HG02759 (cell line): ENCODE measurements at regions not wholly inside any gene's neighbourhood (a gene's known extent, or its start where the extent isn't known, plus 50 kb on each side); places are given as distances from the start of the nearest gene placed in this dataset.
"Not testable (repeated sequence)": the region's sequence is repeated elsewhere in the genome, so short reads cannot be mapped to it uniquely, and the experiment has no call there.

Experiments used
- ATAC-seq: cut with Tn5 transposase; IDR thresholded peaks from one replicate; pipeline ENCODE4 v1.9.1; 2021; ENCODE audit warnings: mild to moderate bottlenecking, moderate library complexity; ENCODE audit not compliant: unreplicated experiment

DNA sequence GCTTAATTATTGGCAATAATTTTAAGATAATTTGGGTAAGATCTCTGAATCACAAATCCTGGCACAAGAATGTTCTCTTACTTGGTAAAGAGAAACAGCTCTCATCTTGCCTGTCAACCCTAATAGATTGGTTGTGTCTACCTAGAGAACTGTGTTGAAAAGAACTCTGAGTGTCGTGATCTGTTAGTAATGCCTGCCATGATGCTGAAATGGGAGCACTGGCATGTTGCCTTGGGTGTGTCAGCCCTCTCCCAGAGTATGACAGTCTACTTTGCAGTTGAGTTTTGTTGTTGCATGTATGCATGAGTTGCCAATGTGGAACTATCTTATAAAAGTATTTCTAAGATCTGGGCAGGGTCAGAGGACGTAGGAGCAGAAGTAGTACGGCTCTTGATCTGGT is 221.4 kb downstream of the MAF start:
- no peak for ATAC-seq

DNA sequence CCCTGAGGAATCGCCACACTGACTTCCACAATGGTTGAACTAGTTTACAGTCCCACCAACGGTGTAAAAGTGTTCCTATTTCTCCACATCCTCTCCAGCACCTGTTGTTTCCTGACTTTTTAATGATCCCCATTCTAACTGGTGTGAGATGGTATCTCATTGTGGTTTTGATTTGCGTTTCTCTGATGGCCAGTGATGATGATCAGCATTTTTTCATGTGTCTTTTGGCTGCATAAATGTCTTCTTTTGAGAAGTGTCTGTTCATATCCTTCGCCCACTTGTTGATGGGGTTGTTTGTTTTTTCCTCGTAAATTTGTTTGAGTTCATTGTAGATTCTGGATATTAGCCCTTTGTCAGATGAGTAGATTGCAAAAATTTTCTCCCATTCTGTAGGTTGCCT is 223.5 kb downstream of the MAF start:
- not testable (repeated sequence) for ATAC-seq

DNA sequence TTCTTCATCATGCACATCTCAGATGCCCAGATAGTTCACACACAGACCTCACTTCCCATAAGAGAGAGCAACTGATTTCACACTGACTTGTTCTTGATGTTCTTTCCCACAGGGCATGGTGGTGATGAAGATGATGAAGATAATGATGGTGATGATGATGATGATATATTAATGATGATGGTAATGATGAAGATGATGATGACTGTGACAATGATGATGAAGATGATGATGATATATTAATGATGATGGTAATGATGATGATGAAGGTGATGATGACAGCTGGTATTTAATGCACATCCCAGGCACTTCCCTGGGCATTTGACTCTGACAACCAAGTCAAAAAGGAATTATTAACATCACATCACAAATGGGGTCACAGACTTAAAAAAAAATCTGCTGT is 225.2 kb downstream of the MAF start:
- no peak for ATAC-seq

DNA sequence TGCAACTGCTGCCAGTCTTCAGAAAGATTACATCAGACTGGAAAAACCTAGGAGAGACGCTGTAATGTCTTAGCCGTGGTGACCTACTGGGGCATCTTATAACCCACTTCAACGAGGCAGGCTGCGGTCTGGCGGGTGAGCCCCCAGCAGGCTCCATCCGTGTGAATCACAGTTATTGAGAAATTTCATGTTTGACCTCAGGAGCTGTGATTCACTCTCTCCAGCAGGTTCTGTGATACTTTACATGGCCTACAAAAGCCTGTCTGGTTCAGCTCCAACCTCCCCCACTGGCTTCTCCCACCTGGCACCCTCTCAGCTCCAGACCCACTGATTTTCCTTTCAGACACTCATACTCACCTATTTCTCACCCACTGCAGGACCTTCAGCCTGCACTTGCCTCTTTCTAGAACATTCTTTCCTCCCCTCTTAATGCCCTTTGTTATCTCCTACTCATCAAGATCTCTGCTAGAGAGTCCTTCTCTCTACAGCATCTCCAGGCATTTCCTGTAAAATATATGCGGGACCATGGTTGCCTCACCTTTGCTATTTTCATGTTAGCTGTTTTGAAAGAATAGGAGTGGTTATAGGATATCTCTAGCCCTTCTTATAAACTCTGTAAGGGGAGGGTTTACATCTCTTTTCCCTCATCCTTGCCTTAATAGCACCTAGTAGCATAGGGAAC is 227.9 kb downstream of the MAF start:
- no peak for ATAC-seq

DNA sequence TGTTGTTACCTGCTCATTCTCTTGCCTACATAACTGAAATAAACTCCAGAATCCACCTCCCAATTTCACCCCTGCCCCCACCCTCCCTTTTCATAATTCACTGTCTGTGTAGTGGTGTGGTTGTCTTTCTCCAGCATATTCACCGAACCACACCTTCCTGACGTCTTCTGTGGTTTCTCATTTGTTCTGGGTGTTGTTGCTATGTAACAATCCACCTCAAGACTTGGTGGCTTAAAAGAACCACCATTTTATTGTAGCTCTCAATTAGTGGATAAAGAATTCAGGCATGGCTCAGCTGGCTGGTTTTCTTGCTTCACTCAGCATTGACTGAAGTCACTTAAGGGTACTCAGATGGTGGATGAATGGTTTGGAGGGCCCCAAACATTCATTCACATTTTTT is 229.8 kb downstream of the MAF start:
- ATAC-seq = no peak

DNA sequence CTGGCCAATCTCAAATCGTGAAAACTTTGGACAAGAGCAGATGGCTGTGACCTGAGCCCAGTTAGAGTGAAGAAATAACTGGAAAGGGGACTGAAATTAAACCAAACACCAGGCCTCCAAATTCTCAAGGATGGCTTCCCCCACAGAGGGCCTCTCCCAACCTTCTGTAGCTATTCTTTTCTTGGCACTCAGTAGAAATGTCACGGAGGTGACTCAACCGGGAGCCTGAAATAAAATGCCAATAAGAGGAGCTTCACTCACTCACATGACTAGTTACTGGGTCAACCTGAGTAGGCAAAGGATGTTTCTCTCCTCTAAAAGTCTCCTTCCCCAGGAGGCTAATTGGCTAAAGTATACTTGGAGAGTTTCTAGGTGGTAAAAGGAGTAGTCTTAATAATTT is 230.7 kb downstream of the MAF start:
- ATAC-seq = no peak

DNA sequence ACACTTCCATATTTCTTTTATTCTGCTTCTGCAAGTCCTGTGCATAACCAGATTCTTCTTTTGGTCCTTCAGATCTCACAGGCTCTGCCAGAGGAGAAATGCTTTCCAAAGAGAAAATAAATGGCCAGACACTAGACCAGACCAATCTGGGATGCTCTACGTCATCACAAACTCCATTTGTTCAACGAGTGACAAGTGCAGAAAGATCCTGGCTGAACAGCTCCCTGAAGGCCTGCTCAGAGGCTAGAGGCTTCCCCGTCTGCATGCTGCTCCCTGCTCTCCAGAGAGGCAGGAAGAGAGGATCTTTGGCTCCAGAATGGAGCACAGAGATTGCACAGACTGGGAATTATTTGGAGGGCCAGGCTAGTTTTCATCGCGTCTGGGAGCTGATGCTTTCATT is 232.7 kb downstream of the MAF start:
- ATAC-seq = no peak

DNA sequence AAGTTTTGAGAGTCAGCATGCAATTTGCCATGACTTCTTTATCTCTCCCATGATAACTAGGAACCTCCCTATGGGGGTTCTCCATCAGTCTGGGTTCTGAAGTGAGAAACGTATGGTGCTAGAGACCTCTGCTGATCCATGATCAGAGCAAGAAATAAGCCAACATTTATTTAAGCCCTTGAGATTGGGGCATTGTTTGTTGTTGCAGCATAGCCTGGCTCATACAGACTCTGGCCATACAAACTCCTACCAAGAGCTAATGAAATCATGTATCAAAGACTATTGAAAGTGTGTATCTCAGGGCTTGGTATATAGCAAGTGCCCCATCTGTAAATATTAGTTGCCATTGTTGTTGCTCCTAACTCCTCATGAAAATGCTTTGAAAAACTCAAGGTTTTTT is 233.9 kb downstream of the MAF start:
- ATAC-seq = no peak

DNA sequence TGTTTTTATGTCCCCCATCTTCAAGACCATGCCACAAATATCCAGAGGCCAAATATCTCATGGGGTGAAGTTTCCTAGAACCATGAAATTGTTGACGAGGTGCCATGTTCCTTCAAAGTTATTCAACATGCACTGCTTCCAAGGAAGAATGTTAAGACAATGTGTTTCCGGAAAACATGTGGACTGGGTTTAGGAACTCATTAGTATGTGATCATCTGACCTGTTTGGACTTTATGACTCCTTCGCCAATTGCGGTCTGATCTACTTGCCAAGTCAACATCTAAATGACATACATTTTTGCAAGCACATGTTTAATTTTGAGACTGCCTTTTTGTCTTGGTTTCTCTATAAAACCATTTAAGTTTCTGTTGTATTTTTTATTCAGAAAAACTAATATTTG is 234.8 kb downstream of the MAF start:
- ATAC-seq = no peak

DNA sequence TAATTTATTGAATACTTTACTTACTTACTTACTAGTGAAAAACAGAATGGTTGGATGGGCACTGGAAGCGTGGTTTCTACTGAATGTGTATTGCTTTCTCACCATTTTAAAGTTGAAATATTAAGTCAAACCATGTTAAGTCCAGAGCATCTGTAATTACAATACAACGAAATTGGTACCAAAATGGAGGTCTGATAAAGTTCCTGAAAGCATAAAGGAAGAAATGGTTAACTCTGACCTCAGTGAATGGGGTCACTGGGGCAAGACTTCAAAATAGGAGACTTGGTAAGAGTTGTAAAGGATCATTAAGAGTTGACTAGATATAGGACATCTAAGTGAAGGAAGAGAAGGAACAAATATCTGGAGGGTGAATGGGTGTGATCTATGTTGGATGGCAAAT is 237.1 kb downstream of the MAF start:
- no peak for ATAC-seq

DNA sequence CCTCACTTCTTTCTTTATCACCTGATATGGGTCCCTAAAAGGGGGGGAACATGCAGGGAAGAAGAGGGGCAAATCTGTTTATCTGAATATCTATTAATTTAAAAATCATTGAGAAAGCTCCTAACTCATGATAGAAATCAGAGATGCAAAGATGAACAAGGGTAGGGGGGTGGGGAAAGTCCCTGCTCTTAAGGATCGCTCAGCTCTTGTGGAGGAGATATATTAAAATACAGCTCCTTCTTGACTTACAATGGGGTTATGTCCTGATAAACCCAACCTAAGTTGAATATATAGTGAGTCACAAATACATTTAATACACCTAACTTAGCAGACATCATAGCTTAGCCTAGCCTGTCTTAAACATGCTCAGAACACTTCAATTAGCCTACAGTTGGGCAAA is 237.5 kb downstream of the MAF start:
- ATAC-seq = no peak

DNA sequence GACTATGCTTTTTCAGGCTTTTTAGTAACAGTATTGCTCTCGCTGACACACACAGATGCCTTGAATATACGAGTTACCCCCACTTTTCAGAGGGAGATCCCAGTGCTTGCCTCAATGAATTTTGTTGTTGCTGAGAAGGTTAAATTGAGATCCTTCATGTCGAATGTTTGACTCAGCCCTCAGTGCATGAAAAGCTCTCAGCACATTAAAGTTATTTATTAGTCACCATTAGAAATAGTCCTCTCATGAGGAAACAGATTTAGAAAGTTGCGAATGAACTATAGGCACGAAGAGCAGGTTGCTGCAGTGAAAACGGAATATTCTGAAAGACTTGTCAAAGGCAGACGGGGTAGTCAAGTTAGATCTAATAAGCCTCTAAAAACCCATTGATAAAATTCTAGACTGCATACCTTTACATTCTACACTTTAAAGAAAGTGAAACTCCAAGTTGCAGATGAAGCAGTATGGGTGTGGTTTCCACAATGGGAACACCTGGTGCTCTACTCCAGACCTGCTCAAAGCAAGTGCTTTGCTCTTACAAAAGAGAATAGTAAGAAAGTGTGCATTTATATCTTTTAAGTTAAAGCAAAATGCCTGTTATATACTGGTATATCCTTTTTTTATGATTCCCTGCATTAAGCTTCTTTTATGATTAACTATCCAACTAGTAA is 238.1 kb downstream of the MAF start:
- ATAC-seq = no peak

DNA sequence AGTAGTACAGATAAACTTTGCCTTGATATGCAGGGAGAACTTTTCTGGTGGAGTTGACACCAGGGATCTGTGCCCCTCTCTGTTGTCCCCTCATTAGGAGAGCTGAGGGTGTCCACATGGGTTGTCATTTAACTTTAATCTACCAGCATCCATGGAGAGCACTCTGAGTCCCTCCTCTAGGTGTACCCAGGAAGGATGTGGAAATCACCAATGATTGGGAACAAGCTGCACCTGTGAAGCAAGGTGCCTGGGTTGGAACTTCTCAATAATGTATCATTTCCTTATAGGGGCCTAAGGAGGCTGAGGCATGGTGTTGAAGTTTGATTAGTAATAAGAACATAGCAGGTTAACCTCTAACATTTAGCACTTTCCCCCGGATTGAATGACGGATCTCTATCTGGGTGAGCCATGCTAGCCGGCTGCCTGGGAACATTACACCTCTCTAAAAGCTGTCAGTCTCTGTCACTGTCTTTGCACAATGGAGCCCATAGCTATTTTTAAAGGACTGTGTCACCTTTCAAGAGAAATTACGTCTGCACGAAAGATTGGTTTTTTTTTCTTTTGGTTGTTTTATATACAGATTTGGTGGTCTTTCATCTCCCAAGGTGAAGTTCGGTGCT is 239.3 kb downstream of the MAF start:
- no peak for ATAC-seq

DNA sequence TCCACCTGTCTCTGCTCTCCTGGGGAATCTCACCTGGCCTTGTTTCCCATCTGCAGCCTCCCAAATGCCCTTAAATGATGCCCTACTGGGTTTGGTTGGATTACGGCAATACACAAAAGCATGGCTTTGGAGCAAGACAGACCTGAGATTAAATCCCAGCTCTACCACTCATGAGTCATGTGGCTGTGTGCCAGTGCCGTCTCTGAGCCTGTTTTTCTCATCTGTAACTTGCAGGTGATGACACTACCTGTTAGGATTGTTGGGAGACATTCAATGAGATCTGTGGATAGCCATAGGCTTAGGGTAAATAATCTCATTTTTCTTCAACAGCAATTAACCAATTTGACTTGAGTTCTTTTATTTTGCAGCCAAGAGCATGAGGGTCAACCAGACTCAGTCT is 240.3 kb downstream of the MAF start:
- no peak for ATAC-seq

DNA sequence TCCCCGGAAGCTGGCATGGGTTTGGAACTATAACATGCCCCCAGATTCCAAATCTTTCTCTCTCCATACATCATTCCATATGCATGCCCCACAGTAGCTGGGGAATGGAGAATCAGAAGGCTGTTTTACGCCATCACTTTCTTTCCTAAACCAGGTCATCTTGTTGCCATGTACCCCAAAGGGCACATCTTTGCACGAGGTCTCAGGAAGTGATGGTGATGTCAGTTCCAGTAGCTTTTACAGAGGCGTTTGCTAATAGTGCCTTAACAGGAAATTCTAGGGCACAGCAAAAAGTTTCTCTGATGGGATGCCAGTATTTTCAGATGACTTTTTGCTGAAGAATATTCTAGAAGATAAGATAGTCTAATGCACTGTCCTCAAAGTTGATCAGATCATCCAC is 241.5 kb downstream of the MAF start:
- ATAC-seq = no peak

DNA sequence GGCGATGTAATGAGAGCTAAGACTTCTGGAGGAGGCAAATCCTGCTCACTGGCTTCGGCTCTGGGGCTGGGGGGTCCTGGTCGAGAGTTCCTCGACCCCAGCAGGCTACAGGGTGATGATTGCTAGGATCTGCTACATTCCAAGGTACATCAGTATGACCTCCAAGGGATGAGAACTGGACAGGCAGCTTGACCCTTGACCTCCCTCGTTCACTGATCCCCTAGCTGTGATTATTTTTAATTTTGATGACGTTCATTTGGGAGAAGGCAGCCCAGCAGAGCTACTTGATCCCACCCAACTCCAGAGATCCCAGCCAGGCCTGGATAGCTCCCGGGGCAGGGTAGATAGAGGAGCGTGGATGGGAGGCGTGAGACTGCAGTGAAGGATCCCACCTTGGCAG is 242.3 kb downstream of the MAF start:
- no peak for ATAC-seq

DNA sequence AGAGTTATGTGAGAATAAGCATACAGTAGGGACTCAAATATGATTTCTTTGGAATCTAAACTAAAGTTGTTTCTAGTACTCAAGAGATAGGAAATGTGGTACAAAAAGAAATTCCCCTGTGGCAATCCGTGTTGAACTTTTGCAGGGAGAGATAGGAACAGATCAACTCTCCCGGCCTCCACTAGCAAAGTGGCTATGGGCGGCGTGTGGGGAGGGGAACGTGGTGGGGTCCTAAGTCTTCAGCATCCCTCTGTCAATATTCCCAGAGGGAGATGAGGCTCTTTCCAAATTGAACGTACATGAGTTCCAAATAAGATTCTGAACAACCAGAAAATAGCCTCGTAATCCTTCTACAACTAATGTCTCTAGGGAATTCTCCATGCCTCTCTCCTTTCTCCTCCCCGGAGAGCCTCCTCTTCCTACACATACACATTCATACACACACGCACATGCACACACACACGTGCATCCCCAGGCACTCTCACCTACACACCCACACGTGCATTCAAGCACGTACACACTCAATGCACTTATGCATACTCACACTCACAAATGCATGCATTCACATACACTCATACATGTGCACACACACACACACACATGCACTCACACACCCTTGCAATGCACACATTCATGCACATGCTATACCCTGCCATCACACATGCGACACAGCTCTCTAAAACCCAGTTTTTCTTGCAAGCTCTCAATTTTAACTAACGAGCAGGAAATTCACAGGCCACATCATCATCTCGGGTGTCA is 244.8 kb downstream of the MAF start:
- no peak for ATAC-seq

DNA sequence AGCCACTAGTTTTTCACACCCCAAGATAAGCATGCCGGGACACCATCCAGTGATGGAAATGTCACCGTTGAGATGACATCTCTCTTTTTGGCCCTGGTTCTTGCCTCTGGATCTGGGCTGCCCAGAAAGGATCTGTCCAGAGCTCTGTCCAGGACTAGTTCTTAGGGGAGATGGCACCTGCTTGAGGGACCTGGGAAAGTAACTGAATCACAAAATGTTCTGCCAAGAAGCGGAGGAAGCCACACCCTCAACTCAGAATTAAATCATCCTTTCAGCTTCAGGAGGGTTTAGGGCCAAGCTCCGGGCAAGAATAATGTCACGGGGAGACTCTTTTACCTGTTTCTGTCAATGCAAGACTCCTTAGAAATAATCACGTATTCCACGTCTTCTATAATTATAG is 248.6 kb downstream of the MAF start:
- ATAC-seq = no peak

DNA sequence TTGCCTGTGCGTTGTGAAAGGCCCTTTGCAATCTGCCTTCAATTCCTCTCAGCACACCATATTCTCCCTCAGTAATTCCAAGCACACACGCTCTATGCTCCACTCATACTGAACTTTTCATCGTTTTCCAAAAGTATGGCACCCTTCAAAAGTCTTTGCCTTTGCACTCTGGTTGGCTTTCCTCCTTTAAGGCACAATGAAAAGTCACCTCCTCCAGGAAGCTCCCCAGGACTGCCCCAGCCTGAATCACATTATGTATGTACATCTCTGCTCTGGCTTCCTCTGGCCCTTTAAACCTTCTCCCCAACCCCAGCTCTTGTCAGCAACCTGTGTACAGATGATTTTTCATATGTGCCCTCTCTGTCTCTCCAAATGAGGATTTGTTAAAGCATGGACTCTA is 250.7 kb downstream of the MAF start:
- no peak for ATAC-seq

DNA sequence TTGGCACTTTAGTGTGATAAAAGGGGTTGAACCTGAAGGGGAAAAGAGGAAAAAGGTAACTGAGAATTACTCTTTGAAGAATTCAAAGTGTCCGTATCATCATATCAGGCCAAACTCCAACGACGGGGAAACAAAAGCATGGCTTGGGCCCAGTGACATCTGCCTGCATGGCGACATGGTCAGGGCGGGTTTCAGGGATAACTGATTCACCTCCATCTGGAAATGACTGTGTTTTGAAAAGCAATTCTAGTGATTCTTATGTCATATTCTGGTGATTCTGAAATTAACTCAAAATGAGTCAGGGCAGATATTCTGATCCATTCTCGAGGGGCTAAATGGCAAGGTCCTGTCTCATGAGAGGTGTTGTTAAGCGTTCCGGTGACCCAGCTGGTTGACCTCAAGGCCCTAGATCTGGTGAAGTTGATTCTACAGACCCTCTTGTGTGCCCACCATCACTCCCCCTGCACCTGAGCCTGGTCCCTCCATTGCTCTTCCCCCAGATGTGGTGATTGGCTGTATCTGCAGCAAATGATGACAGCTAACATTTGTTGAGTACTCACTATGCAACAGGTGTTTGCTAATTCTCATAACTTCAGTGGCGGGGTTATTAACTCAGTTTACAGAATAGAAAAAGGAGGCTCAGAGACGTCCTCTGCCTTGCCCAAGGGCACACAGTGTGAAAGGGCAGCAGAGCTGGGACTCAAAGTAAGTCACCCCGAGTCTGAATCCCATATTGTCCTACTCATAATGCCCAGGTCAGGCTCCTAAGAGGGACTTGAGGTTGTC is 251.8 kb downstream of the MAF start:
- ATAC-seq = no peak

DNA sequence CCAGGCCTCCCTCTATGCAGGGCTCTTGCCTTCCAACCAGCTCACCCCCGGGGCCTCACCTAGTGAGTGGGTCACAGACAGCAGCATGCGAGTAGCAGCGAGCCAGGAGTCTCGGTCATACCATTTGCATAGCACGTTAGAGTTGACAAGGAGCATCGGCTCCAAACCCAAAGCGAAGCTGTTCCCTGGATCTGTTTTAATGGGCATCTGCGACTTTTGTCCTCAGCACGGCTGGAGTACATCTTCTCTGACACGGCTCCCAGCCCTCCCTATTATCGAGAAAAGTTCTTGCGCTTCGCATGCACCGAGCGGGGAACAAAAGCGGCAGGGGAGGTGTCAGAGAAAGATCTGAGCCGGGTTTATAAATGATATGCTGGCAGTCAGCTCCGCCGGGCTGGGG is 253.3 kb downstream of the MAF start:
- ATAC-seq = no peak
